ENCODE measurements at regions not wholly inside any gene's neighbourhood (a gene's known extent, or its start where the extent isn't known, plus 50 kb on each side); places are given as distances from the start of the nearest gene placed in this dataset.

DNA sequence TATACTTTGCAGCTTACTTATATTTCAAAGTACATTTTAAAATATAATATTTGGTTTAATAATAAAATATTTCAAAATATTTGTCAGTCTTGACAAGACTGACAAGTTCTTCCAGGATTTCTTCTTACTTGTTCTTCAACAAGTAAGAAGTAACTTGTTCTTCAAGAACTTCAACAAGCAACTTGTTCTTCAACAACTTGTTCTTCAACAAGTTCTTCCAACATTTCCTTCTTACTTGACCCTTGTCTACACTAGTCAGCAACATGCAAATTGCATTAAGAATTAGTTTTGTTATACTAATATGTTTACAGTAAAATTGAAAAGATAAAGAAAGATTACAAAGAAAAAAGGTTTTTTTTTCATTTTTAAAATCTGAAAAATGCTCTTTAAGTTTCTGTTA, 731.7 kb downstream of the NSUN3 start:
- FAIRE-seq (no peak), DNase-seq (ENCODE audit: extremely low read depth in 1 of 4, low spot score in 3 of 4) (no peak)
- no TSS peak for BruUV-seq (replicated peaks)

More for the DNA sequence above, 731.7 kb downstream of the NSUN3 start:
- Histone ChIP-seq H3K27ac (ENCODE audit: extremely low read depth, low read depth, low read length) (no peak overlapping the region), H3K4me2 (ENCODE audit: insufficient read depth, low read length) (no peak overlapping the region), H3K36me3 (ENCODE audit: control insufficient read depth, insufficient read depth, low read length) (no peaks in the 10 kb centered on the region), H3K4me1 (replicated peaks in 1 of 2; ENCODE audit: control insufficient read depth in 2 of 2, insufficient read depth in 2 of 2, low read length in 2 of 2) (no peaks in the 10 kb centered on the region), H3K4me3 (no peak overlapping the region), H4K20me1 (replicated peaks; ENCODE audit: control insufficient read depth, insufficient read depth, low read length) (no peaks in the 10 kb centered on the region), H3K9me1 (ENCODE audit: control insufficient read depth, insufficient read depth, low read length) (no peaks in the 10 kb centered on the region), H3K79me2 (ENCODE audit: control insufficient read depth, insufficient read depth, low read length) (no peaks in the 10 kb centered on the region), H3K9ac (ENCODE audit: insufficient read depth in 1 of 2, low read depth in 2 of 2, low read length in 2 of 2) (no peak overlapping the region), H2AFZ (ENCODE audit: low read depth, low read length) (no peak overlapping the region), H3K27me3 (ENCODE audit: control insufficient read depth in 2 of 2, insufficient read depth in 2 of 2, low read length in 2 of 2) (no peaks in the 10 kb centered on the region), H3K9me3 (replicated peaks; ENCODE audit: control insufficient read depth, insufficient read depth, low read depth, low read length) (no peaks in the 10 kb centered on the region)
- ChIA-PET POLR2A (no interaction called here), CTCF (ENCODE audit: low intra/inter-chr PET ratio) (no interaction called here)
- in situ Hi-C loops (cut with MboI) (no loop called here), intact Hi-C loops (cut with micrococcal nuclease) (no loop called here)
- TF ChIP-seq POLR2AphosphoS2 (IDR thresholded peaks at IDR 0.05; ENCODE audit: low read length) (no peak), RFX7 (CRISPR knock-in tag; IDR thresholded peaks at IDR 0.05) (no peak), ZNF184 (CRISPR knock-in tag; IDR thresholded peaks at IDR 0.05) (no peak)
- TF ChIP-seq, protein P1, sequence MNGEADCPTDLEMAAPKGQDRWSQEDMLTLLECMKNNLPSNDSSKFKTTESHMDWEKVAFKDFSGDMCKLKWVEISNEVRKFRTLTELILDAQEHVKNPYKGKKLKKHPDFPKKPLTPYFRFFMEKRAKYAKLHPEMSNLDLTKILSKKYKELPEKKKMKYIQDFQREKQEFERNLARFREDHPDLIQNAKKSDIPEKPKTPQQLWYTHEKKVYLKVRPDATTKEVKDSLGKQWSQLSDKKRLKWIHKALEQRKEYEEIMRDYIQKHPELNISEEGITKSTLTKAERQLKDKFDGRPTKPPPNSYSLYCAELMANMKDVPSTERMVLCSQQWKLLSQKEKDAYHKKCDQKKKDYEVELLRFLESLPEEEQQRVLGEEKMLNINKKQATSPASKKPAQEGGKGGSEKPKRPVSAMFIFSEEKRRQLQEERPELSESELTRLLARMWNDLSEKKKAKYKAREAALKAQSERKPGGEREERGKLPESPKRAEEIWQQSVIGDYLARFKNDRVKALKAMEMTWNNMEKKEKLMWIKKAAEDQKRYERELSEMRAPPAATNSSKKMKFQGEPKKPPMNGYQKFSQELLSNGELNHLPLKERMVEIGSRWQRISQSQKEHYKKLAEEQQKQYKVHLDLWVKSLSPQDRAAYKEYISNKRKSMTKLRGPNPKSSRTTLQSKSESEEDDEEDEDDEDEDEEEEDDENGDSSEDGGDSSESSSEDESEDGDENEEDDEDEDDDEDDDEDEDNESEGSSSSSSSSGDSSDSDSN (IDR thresholded peaks at IDR 0.05; ENCODE audit: borderline replicate concordance in 1 of 2, low read depth in 2 of 2, low read length in 2 of 2), result no peak
- ATAC-seq, result no peak

All from K562 (cell line).